ENCODE measurements at regions not wholly inside any gene's neighbourhood (a gene's known extent, or its start where the extent isn't known, plus 50 kb on each side); places are given as distances from the start of the nearest gene placed in this dataset.
A peak's percentile ranks its signal among the peaks of the same experiment; 100 is the strongest.

DNA sequence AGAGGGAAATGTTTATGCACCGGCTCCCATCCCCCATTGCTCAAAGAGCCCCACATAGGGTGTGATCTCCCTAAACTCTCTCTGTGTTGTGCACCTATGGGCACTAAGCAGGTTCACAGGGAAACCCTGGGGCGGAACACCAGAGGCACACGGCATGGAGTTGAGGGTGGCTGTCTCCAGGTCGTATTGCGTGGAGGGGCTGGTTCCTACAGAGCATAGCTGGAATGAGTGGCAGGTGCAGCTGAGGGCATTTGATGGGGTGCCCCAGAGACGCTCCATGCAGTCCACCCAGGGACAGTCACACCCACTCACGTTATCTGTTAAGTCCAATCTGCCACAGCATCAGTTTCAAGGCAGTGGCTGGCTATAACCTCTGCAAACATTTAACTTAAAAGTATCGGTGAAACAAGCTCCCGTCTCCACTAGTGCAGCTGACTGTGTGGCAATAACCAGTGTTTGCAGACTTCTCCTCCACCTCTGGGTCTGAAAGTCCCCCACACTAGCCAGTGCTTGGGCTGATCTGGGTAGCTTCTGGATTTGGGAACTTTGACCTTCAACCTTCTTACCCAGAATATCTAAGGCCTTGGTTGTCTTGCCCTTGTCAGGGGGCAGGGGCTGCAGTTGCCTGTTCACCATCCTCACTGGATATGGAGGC lies 249.2 kb upstream of the ZNF32 start:
- no peak for ATAC-seq
- TF ChIP-seq GLIS3 (CRISPR knock-in tag; IDR thresholded peaks at IDR 0.05) (no peak), ZFP30 (CRISPR knock-in tag; IDR thresholded peaks at IDR 0.05) (no peak), ZNF70 (CRISPR knock-in tag; IDR thresholded peaks at IDR 0.05) (no peak), BACH2 (CRISPR knock-in tag; IDR thresholded peaks at IDR 0.05; ENCODE audit: borderline replicate concordance) (no peak), ARNTL (CRISPR knock-in tag; IDR thresholded peaks at IDR 0.05; ENCODE audit: borderline replicate concordance, low read depth) (no peak), TOX (CRISPR knock-in tag; IDR thresholded peaks at IDR 0.05; ENCODE audit: borderline replicate concordance) (no peak), PPARA (CRISPR knock-in tag; IDR thresholded peaks at IDR 0.05; ENCODE audit: borderline replicate concordance) (no peak), ZC3H10 (CRISPR knock-in tag; IDR thresholded peaks at IDR 0.05) (no peak), RARB (CRISPR knock-in tag; IDR thresholded peaks at IDR 0.05) (no peak), ZFP3 (CRISPR knock-in tag; IDR thresholded peaks at IDR 0.05) (no peak), OSR1 (CRISPR knock-in tag; IDR thresholded peaks at IDR 0.05) (no peak)
- TF ChIP-seq, protein P1, sequence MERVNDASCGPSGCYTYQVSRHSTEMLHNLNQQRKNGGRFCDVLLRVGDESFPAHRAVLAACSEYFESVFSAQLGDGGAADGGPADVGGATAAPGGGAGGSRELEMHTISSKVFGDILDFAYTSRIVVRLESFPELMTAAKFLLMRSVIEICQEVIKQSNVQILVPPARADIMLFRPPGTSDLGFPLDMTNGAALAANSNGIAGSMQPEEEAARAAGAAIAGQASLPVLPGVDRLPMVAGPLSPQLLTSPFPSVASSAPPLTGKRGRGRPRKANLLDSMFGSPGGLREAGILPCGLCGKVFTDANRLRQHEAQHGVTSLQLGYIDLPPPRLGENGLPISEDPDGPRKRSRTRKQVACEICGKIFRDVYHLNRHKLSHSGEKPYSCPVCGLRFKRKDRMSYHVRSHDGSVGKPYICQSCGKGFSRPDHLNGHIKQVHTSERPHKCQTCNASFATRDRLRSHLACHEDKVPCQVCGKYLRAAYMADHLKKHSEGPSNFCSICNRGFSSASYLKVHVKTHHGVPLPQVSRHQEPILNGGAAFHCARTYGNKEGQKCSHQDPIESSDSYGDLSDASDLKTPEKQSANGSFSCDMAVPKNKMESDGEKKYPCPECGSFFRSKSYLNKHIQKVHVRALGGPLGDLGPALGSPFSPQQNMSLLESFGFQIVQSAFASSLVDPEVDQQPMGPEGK (CRISPR knock-in tag; IDR thresholded peaks at IDR 0.05; ENCODE audit: borderline replicate concordance): no peak
- TF ChIP-seq, protein P2, sequence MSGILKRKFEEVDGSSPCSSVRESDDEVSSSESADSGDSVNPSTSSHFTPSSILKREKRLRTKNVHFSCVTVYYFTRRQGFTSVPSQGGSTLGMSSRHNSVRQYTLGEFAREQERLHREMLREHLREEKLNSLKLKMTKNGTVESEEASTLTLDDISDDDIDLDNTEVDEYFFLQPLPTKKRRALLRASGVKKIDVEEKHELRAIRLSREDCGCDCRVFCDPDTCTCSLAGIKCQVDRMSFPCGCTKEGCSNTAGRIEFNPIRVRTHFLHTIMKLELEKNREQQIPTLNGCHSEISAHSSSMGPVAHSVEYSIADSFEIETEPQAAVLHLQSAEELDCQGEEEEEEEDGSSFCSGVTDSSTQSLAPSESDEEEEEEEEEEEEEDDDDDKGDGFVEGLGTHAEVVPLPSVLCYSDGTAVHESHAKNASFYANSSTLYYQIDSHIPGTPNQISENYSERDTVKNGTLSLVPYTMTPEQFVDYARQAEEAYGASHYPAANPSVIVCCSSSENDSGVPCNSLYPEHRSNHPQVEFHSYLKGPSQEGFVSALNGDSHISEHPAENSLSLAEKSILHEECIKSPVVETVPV (CRISPR knock-in tag; IDR thresholded peaks at IDR 0.05): no peak

DNA sequence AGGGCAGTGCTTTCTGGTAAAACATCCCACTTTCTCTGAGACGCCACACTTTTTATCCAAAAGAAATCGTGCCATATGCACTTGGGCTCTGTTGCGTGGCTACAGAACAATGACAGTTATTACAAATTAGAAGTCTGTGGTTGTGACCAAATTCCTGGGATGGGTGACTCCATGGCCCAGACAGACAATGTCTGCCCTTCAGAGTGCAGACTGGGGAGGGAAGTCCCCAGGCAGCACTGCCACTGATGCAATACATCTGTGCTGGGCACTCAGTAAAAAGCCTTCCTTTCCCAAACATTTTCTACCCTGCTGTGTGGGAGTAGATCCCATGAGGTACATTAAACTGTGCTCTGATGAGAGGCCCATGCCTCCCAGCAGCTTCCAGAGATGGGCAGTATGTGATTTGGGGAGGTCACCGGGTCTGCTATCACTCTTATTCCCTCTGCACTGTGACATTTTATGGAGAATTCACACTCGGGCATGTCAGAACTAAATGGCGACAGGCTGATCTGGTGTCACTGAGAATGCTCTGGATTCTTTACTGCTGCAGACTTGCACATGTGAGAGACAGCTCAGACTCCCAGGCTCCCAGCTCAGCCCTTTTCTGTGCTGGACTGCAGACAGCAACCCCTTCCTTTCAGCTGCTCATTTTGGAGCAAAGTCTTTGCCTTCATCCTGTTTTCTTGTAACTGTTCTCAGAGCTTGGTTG lies 243.5 kb upstream of the ZNF32 start:
- TF ChIP-seq ZC3H10 (CRISPR knock-in tag; IDR thresholded peaks at IDR 0.05): no peak
- TF ChIP-seq ZNF565 (CRISPR knock-in tag; conservative IDR thresholded peaks at IDR 0.05; ENCODE audit: low read depth): no peak
- TF ChIP-seq, protein P2 (CRISPR knock-in tag; IDR thresholded peaks at IDR 0.05): no peak
- TF ChIP-seq CSDC2 (CRISPR knock-in tag; IDR thresholded peaks at IDR 0.05): no peak
- peak; percentile 78 for ATAC-seq

DNA sequence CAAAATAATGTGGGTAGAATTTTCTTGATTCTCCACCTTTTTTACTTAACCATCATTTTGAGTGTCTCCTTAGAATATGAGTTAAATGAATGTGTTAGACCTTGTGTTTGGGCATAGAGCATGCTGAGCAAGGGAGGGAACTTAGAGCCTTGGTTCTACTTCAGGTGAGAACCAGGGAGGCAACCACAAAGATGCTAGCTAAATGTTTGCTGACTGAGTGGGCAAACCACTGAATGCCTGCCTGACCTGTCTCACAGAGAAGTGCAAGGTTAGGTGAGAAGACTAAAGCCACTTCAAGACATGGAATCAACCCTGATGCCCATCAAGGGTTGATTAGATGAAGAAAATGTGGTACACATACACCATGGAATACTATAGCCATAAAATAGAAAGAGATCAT lies 242.6 kb upstream of the ZNF32 start:
- TF ChIP-seq PPARA (CRISPR knock-in tag; IDR thresholded peaks at IDR 0.05; ENCODE audit: borderline replicate concordance) (no peak), ZNF8 (CRISPR knock-in tag; IDR thresholded peaks at IDR 0.05) (no peak), TCF4 (CRISPR knock-in tag; IDR thresholded peaks at IDR 0.05; ENCODE audit: borderline replicate concordance) (no peak), TOX (CRISPR knock-in tag; IDR thresholded peaks at IDR 0.05; ENCODE audit: borderline replicate concordance) (no peak), BACH2 (CRISPR knock-in tag; IDR thresholded peaks at IDR 0.05; ENCODE audit: borderline replicate concordance) (no peak), RARB (CRISPR knock-in tag; IDR thresholded peaks at IDR 0.05) (no peak), OSR1 (CRISPR knock-in tag; IDR thresholded peaks at IDR 0.05) (no peak), GLIS3 (CRISPR knock-in tag; IDR thresholded peaks at IDR 0.05) (no peak)
- TF ChIP-seq, protein P3, sequence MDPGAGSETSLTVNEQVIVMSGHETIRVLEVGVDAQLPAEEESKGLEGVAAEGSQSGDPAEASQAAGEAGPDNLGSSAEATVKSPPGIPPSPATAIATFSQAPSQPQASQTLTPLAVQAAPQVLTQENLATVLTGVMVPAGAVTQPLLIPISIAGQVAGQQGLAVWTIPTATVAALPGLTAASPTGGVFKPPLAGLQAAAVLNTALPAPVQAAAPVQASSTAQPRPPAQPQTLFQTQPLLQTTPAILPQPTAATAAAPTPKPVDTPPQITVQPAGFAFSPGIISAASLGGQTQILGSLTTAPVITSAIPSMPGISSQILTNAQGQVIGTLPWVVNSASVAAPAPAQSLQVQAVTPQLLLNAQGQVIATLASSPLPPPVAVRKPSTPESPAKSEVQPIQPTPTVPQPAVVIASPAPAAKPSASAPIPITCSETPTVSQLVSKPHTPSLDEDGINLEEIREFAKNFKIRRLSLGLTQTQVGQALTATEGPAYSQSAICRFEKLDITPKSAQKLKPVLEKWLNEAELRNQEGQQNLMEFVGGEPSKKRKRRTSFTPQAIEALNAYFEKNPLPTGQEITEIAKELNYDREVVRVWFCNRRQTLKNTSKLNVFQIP (CRISPR knock-in tag; IDR thresholded peaks at IDR 0.05; ENCODE audit: borderline replicate concordance, low read depth): no peak

DNA sequence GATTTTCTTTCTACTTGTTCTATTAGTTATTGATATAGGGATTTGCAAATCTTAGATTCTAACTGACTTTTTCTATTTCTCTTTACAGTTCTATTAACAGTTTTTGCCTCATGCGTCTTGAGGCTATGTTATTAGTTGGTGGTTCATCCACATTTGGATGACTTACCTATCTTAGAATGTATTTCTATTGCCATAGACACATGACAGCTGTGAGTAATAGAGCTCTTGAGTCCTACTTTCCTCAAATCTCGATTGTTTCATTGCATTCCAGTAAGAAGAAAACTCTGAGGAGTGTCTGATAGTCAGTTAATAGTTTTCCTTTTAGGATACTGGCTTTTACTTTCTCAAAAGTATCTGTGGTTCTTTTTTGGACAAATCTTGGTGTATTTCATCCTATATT lies 241.4 kb upstream of the ZNF32 start:
- ATAC-seq: no peak
- TF ChIP-seq BACH2 (CRISPR knock-in tag; IDR thresholded peaks at IDR 0.05; ENCODE audit: borderline replicate concordance): no peak
- TF ChIP-seq SNAI2 (CRISPR knock-in tag; IDR thresholded peaks at IDR 0.05): no peak
- no peak for TF ChIP-seq ZC3H10 (CRISPR knock-in tag; IDR thresholded peaks at IDR 0.05)
- TF ChIP-seq GLIS3 (CRISPR knock-in tag; IDR thresholded peaks at IDR 0.05): no peak
- TF ChIP-seq OSR1 (CRISPR knock-in tag; IDR thresholded peaks at IDR 0.05): no peak
- no peak for TF ChIP-seq ZFP30 (CRISPR knock-in tag; IDR thresholded peaks at IDR 0.05)
- no peak for TF ChIP-seq TOX (CRISPR knock-in tag; IDR thresholded peaks at IDR 0.05; ENCODE audit: borderline replicate concordance)
- no peak for TF ChIP-seq RARB (CRISPR knock-in tag; IDR thresholded peaks at IDR 0.05)
- TF ChIP-seq ISL1 (CRISPR knock-in tag; IDR thresholded peaks at IDR 0.05): no peak
- TF ChIP-seq, protein P1 (CRISPR knock-in tag; IDR thresholded peaks at IDR 0.05; ENCODE audit: borderline replicate concordance): no peak
- TF ChIP-seq ZNF70 (CRISPR knock-in tag; IDR thresholded peaks at IDR 0.05): no peak
- no peak for TF ChIP-seq ZNF8 (CRISPR knock-in tag; IDR thresholded peaks at IDR 0.05)
- no peak for TF ChIP-seq TCF4 (CRISPR knock-in tag; IDR thresholded peaks at IDR 0.05; ENCODE audit: borderline replicate concordance)
- TF ChIP-seq ZFP3 (CRISPR knock-in tag; IDR thresholded peaks at IDR 0.05): no peak
- no peak for TF ChIP-seq PPARA (CRISPR knock-in tag; IDR thresholded peaks at IDR 0.05; ENCODE audit: borderline replicate concordance)
- TF ChIP-seq, protein P2 (CRISPR knock-in tag; IDR thresholded peaks at IDR 0.05): no peak
- no peak for TF ChIP-seq ZNF565 (CRISPR knock-in tag; conservative IDR thresholded peaks at IDR 0.05; ENCODE audit: low read depth)

More for the DNA sequence above, 242.6 kb upstream of the ZNF32 start:
- no peak for ATAC-seq

Data from SK-N-SH treated with all-trans-retinoic acid at 6 μM for 48 hours (cell line).